GM18909 (cell line): ENCODE measurements at regions not wholly inside any gene's neighbourhood (a gene's known extent, or its start where the extent isn't known, plus 50 kb on each side); places are given as distances from the start of the nearest gene placed in this dataset.
"Not testable (repeated sequence)": the region's sequence is repeated elsewhere in the genome, so short reads cannot be mapped to it uniquely, and the experiment has no call there.

Experiments
- ATAC-seq: cut with Tn5 transposase; IDR thresholded peaks from one replicate; pipeline ENCODE4 v1.9.1; 2021; ENCODE audit warnings: mild to moderate bottlenecking; ENCODE audit not compliant: unreplicated experiment, poor library complexity

DNA sequence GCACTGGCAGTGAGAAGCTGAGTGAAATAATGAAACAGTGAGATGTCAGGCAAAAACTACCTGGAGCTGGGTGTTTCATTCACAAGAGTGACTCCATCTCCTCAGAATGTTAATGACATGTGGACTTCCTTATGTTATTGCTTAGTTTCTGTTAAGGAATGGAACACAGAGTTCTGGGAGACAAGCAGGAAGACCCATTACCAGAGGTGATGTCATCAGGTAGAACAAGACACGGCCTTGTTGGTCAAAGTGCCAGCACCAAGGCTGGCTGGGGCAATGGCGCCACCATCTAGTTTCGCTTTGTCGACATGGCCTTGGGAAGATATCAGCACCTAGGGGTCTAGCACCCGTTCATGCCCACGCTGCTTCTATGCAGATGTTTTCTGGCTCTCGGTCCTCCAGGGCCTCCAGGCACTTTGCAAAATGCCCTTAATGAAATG is 252.2 kb downstream of the FAM43A start:
- no peak for ATAC-seq

- no peak for ATAC-seq
Observed at GRCh38 chr3:194938845-194939531, 253.3 kb downstream of the FAM43A start.

DNA sequence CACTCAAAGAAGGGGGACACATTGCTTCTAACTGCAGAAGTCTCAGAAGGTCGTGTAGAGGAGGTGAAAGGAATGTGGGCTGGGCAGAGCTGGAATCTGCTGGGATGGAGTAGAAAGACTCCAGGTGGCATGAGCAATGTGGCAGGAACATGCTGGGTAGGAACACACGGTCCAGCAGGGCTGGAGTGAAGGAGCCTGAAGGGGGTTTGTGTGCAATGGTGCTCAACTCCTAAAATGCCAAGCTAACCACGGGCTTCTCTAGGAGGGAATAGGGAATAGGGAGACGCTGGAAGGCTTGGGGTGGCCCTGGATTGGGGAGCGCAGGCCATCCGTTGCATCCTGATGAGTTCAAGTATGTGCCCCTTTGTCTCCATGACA is 253.8 kb downstream of the FAM43A start:
- ATAC-seq: no peak

DNA sequence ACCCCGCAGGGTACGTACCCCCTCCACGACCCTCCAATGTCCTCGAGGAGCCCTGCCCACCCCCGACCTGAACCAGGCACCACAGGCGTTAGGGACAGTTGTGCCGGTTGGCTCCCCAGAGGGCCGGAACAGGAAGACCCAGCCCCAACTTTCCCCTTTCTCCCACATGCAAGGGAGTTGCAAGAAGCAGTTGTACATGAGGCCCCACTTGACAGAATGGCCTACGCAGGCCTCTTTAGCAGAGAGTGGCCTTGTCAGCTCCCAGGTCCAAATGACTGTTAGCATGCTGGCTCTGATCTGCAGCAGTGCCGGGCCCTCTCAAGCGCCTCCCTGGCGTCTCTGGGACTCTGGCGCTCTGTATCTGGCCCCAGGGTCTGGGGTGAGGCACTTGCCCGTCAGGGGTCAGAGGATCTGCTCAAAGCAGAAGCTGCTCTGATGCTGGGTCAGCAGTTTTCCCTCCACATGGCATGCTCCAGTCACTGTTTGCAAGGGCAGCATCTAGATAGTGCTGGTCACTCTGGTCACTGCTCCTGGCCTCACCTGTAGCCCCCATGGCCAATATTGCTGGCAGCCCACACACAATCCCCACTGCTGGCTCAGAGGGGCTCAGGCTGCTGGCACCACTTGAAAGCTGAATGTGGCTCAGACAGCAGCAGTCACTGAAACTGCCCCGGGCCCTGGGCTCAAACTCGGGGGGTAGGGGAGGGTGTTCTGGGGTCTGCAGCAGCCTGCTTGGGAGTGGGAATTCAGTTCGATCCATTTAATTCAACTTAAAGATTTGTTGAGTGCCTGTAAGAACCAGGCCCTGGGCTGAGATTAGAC is 254.5 kb downstream of the FAM43A start:
- ATAC-seq: no peak

DNA sequence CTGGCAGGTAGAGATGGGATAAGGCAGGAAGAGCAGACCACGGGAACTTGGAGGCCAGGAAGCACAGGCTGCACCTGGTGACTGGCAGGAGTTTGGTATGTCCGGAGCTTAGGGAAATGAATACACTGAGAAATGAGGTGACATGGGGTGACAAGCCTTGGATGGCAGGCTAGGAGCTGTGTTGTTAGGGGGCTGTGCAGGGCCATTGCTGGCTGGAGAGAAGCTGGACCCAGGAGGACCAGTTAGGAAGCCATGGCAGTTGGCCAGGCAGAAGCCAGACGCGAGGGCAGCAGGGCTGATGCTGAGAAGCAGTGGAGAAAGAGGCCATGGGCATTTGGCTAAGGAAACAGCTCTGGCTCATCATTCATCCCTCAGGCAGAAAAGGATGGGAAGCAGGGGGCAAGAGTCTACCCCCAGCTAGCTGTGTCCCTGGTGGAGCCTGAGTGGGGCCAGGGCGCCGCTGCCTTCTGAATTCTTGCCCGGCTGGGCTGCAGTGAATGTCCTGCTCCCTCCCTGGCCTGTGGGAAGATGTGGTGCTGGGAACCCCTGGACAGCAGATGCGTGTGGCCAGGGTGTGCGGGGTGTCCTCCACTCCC is 255.8 kb downstream of the FAM43A start:
- no peak for ATAC-seq

DNA sequence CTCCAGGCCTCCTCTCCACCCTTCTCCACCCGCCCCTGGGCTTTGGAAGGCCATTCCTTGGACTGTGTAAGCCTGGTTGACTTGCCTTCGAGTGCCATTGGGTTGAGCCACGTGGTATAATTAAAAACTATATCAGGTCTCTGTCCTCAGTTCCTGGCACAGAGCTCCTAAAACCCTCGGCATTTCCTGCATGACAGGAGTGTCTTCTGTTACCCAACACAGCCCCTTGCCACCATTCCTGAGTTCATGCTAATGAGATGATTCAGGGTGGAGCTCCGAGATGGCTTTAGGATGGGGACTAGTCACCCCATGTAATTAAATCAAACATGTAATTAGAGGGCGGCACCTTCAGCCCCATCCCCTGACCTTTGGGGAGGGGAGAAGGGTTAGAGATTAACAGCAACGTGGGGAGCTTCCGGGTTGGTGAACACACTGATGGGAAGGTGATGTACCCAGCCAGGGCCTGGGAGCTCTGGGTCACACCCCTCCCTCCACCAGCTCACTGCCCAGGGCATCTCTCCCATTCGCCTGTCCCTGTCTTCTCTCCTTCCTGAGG is 256.4 kb downstream of the FAM43A start:
- ATAC-seq: no peak

DNA sequence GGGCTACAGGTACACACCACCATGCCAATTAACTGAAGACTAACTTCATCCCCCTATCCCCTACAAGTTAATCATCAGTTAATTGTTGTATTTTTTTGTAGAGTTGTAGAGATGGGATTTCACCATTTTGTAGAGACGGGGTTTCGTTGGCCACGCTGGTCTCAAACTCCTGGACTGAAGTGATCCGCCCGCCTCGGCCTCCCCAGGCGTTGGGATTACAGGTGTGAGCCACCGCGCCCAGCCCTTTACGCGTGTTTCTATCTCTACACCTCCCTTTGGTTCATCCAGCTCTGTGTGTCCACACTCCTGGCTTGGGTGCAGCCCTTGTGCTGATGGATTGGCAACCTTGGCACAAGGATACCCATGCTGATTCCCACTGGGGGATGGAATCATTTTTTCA is 258.8 kb downstream of the FAM43A start:
- no peak for ATAC-seq

DNA sequence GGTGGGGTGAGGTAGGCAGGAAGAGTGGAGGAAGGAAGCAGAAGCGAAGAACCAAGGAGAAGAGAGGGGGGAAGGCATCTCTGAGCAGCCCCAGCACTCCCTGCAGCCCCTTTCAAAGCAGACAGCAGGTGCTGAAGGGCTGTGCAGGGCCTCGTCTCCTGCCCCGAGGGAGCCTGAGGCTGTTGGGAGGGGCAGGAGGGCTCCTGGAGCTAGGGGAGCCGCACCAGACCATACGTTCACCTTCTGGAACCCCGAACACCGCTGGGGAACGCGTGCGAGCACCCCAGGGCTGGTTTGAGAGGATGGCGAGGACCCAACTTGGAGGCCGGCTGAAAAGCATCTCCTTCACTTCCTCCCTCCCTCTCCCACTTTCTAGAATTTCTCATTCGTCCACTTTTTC is 259.8 kb downstream of the FAM43A start:
- ATAC-seq: no peak

DNA sequence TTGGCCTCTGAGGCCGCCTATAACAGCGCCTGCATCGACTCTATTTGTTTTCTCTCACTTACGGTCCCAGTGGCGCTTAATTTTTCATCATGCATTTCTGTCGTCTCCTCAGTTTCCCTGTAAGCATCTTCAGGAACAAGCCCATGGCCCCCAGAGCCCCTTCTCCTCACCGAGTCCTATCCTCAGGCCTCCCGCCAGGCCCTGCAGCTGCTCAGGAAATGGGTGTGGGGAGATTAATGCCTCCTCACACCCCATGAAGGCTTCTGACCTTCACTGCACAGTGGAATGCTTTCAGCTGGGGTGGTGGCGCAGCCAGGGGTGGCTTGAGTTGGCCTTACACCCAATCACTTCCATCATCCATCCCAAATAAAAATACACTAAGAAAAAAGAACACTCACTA is 260.4 kb downstream of the FAM43A start:
- no peak for ATAC-seq

DNA sequence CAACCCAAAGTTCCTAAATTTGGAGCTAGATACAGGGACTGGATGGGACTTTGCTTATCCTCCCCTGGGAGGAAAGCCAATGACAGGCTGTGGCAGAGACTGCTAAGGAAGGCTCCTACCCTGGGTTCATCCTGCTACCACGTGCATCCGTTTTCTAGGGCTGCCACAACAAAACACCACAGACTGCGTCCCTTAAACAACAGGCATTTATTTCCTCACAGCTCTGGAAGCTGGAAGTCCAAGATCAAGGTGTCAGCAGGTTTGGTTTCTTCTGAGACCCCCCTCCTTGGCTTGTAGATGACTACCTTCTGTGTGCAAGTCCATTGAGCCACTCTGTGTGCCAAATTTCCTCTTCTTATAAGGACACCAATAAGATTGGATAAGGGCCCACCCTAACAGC is 263.9 kb downstream of the FAM43A start:
- ATAC-seq: no peak

DNA sequence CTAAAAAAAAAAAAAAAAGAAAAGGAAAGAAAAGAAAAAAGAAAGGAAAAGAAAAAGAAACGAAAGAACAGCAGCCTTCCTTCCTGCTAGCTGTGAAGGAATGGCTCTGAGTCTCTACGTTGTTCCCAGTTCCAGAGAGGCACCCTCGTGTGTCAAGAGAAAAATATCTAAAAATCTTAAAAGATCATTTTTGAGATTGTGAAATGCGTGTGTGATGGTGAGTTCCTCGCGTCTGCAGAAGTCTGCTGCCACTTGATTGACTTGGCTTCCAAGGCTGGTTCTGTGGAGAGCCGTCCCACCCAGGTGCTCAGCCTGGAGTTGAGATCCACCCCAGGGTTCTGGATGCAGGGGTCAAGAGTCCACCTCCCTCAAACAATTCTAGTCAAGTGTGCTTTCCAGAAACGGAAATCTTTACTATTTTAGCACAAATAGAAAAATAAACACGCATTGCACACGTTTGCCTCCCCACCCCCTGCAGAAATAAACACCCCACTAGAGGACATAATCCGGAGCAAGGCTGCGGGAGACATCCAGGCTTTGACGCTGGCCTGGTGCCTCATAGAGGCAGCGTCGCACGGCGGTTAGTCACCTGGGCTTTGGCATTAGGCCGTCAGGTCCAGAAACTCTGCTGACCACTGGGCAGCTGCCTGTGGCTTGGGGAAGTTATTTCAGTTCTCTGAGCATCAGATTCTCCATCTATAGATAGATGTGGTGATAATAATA is 265.4 kb downstream of the FAM43A start:
- ATAC-seq: no peak

GRCh38 chr3:194951629-194951920 is 265.9 kb downstream of the FAM43A start:
- not testable (repeated sequence) for ATAC-seq

DNA sequence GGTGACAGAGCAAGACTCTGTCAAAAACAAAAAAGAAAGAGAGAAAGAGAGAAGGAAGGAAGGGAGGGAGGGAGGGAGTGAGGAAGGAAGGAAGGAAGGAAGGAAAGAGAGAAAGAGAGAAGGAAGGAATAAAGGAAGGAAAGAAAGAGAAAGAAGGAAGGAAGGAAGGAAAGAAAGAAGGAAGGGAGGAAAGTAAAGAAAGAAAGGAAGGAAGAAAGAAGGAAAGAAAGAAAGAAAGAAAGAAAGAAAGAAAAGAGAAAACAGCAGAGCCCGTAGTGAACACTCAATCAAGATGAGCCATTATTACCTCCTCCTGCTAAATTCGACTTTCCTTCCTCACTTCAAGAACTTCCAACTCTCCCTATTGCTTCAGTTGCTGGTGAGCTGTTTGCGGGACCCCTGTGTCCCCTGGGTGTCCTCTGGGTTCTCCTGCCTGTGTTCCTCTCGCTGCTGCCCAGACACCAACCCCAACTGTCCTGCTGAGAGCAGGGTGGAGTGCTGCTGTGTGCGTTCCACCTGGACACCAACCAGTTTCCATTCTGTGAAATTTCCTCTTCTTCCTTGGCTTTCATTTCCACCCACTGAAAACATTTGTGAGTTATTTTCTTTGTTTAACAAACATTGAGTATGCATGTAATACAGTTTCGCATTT is 266.4 kb downstream of the FAM43A start:
- no peak for ATAC-seq

GRCh38 chr3:194952841-194953241 is 267.2 kb downstream of the FAM43A start:
- ATAC-seq: no peak

GRCh38 chr3:194953291-194953690 is 267.6 kb downstream of the FAM43A start:
- ATAC-seq: no peak

- no peak for ATAC-seq
Observed at GRCh38 chr3:194955546-194955945, 269.9 kb downstream of the FAM43A start.

GRCh38 chr3:194955979-194956696 is 270.5 kb downstream of the FAM43A start:
- no peak for ATAC-seq

- no peak for ATAC-seq
Observed at GRCh38 chr3:194956697-194957396, 271.2 kb downstream of the FAM43A start.

DNA sequence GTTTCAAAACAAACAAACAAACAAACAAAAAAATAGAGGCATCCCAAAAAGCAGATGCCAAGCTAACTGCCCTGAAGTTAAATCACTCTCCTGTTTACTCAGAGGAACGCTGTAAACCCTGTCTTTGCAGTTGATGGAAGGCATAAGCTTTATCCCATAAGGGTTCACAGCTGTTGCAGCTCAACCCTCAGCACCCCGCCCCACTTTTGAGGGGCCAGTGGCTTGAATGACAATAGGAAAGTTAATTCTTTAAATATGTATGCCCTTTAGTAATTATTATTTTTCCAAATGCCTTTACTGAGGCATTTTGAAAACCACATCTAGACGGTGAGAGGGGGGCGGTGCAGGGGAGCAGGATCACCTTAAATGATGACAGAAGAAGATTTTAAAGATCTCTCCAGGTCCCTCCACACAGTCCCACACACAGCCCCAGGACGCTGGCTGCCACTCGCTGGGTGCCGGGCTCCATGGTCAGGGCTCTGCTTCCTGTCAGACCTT is 272.1 kb downstream of the FAM43A start:
- ATAC-seq: no peak
